H1 (cell line): ENCODE measurements at regions not wholly inside any gene's neighbourhood (a gene's known extent, or its start where the extent isn't known, plus 50 kb on each side); places are given as distances from the start of the nearest gene placed in this dataset.

ENCODE experiments used
- CTCF ChIA-PET: fragments of 300-600 bp; sonication (Branson Sonifier 250); formaldehyde crosslinking; loops from one replicate; lab custom pipeline; 2021; ENCODE audit not compliant: partially characterized antibody; lab: Charles Lee
- POLR2A ChIA-PET: fragments of 300-600 bp; sonication (Branson Sonifier 250); formaldehyde crosslinking; loops from one replicate; lab custom pipeline; 2021; ENCODE audit warnings: inconsistent platforms; ENCODE audit not compliant: partially characterized antibody; lab: Charles Lee
- DNase-seq, 2 experiments: peaks; one replicate each; pipeline versions ENCODE4 v3.0.0 to v3.0.0-alpha.2; 2010 to 2022; ENCODE audit warnings: low spot score in 2 of 2, low read depth in 1 of 2, mixed read lengths in 1 of 2
- FAIRE-seq: peaks from 2 replicates; lab custom pipeline; 2011; peaks lifted over from hg19 to GRCh38; lab: Jason Lieb, UNC
- H2AFZ ChIP-seq: 2 replicates; pipeline ENCODE4 v1.8.1; 2012; ENCODE audit warnings: low read length, inconsistent platforms
- H2AK5ac ChIP-seq: 2 replicates; pipeline ENCODE4 v1.6.1; 2013; ENCODE audit warnings: low read depth, low read length
- H2BK120ac ChIP-seq: replicated peaks from 2 replicates; pipeline ENCODE3; 2013; ENCODE audit warnings: low read depth, low read length, inconsistent platforms
- H2BK12ac ChIP-seq: 2 replicates; pipeline ENCODE4 v1.6.1; 2013; ENCODE audit warnings: low read depth, low read length
- H2BK15ac ChIP-seq: 2 replicates; pipeline ENCODE4 v1.6.1; 2013; ENCODE audit warnings: low read length
- H2BK20ac ChIP-seq: 2 replicates; pipeline ENCODE4 v1.6.1; 2013; ENCODE audit warnings: low read length
- H2BK5ac ChIP-seq: 2 replicates; pipeline ENCODE4 v1.6.1; 2013; ENCODE audit warnings: low read depth, low read length
- H3K14ac ChIP-seq: 2 replicates; pipeline ENCODE4 v1.6.1; 2013; ENCODE audit warnings: inconsistent platforms; ENCODE audit not compliant: insufficient read length
- H3K18ac ChIP-seq: 2 replicates; pipeline ENCODE4 v1.6.1; 2013; ENCODE audit warnings: low read length; ENCODE audit errors: extremely low read depth
- H3K23ac ChIP-seq: 2 replicates; pipeline ENCODE4 v1.6.1; 2013; ENCODE audit warnings: inconsistent platforms; ENCODE audit not compliant: insufficient read length
- H3K23me2 ChIP-seq: 2 replicates; pipeline ENCODE4 v1.6.1; 2013; ENCODE audit warnings: low read depth, low read length
- H3K27ac ChIP-seq: 2 replicates; pipeline ENCODE4 v1.6.1; 2011; ENCODE audit warnings: low read depth, low read length, inconsistent platforms
- H3K27me3 ChIP-seq, 4 experiments: replicated peaks in 1 of 4; 1 replicate in 1 of 4; 2 replicates in 3 of 4; pipeline versions ENCODE4 v1.6.1 to v1.8.1; 2011 to 2013; ENCODE audit warnings: low read length in 3 of 4, mild to moderate bottlenecking in 3 of 4, inconsistent platforms in 2 of 4, mixed read lengths in 2 of 4, moderate library complexity in 1 of 4; ENCODE audit not compliant: control insufficient read depth in 3 of 4, insufficient read depth in 3 of 4; ENCODE audit errors: extremely low read depth in 1 of 4
- H3K36me3 ChIP-seq, 4 experiments: 2 replicates each; pipeline versions ENCODE4 v1.6.1 to v1.8.1; 2011 to 2013; ENCODE audit warnings: mild to moderate bottlenecking in 4 of 4, low read length in 3 of 4, moderate library complexity in 2 of 4, control low read depth in 1 of 4, inconsistent platforms in 1 of 4; ENCODE audit not compliant: insufficient read depth in 4 of 4, control insufficient read depth in 2 of 4
- H3K4ac ChIP-seq: replicated peaks from 2 replicates; pipeline ENCODE3; 2013; ENCODE audit warnings: low read length, low read depth, mixed read lengths, inconsistent platforms; ENCODE audit not compliant: insufficient read length
- H3K4me1 ChIP-seq, 4 experiments: replicated peaks in 1 of 4; 1 replicate in 1 of 4; 2 replicates in 3 of 4; pipeline versions ENCODE4 v1.6.1 to v1.8.1; 2011 to 2013; ENCODE audit warnings: low read length in 3 of 4, inconsistent platforms in 2 of 4, mixed read lengths in 1 of 4; ENCODE audit not compliant: insufficient read depth in 4 of 4, control insufficient read depth in 3 of 4
- H3K4me2 ChIP-seq, 2 experiments: 2 replicates each; pipeline versions ENCODE4 v1.6.1 to v1.8.1; 2011 to 2013; ENCODE audit warnings: low read depth in 2 of 2, low read length in 2 of 2, control low read depth in 1 of 2, inconsistent platforms in 1 of 2, mild to moderate bottlenecking in 1 of 2; ENCODE audit not compliant: insufficient read depth in 1 of 2
- H3K4me3 ChIP-seq, 4 experiments: fragments of 200-600, 300-600 bp in 1 of 4; sonication (generic), shearing (Covaris generic), sonication (Bioruptor Twin) in 1 of 4; 2 replicates each; pipeline versions ENCODE4 v1.5.1 to v1.8.1; 2011 to 2016; ENCODE audit warnings: low read length in 4 of 4, low read depth in 3 of 4, control low read depth in 2 of 4, inconsistent platforms in 2 of 4, mild to moderate bottlenecking in 2 of 4, mixed read lengths in 1 of 4, moderate library complexity in 1 of 4; ENCODE audit not compliant: insufficient read depth in 2 of 4; ENCODE audit errors: extremely low read depth in 1 of 4
- H3K56ac ChIP-seq: replicated peaks from 2 replicates; pipeline ENCODE3; 2013; ENCODE audit warnings: low read depth, mild to moderate bottlenecking, mixed read lengths, low read length, inconsistent platforms; ENCODE audit not compliant: insufficient read length
- H3K79me1 ChIP-seq: 2 replicates; pipeline ENCODE4 v1.6.1; 2013; ENCODE audit warnings: low read depth, low read length, control low read depth
- H3K79me2 ChIP-seq, 2 experiments: 2 replicates each; pipeline versions ENCODE4 v1.6.1 to v1.8.1; 2012 to 2013; ENCODE audit warnings: low read length in 2 of 2, mild to moderate bottlenecking in 2 of 2, inconsistent platforms in 1 of 2; ENCODE audit not compliant: insufficient read depth in 2 of 2, control insufficient read depth in 1 of 2
- H3K9ac ChIP-seq, 4 experiments: replicated peaks in 1 of 4; 1 replicate in 1 of 4; 2 replicates in 3 of 4; pipeline versions ENCODE4 v1.6.1 to v1.8.1; 2011 to 2013; ENCODE audit warnings: low read depth in 3 of 4, low read length in 3 of 4, control low read depth in 2 of 4, mild to moderate bottlenecking in 2 of 4, moderate library complexity in 2 of 4, inconsistent platforms in 1 of 4; ENCODE audit errors: extremely low read depth in 1 of 4
- H3K9me3 ChIP-seq, 2 experiments: 2 replicates each; pipeline versions ENCODE4 v1.6.1 to v1.8.1; 2012 to 2013; ENCODE audit warnings: mild to moderate bottlenecking in 2 of 2, moderate library complexity in 2 of 2, control low read depth in 1 of 2, inconsistent platforms in 1 of 2, low read depth in 1 of 2, low read length in 1 of 2, mixed read lengths in 1 of 2; ENCODE audit not compliant: insufficient read depth in 2 of 2
- H4K20me1 ChIP-seq, 2 experiments: replicated peaks in 1 of 2; 2 replicates each; pipeline versions ENCODE3 to v1.8.1; 2011 to 2013; ENCODE audit warnings: inconsistent platforms in 2 of 2, low read length in 2 of 2, mild to moderate bottlenecking in 1 of 2; ENCODE audit not compliant: insufficient read depth in 2 of 2, control insufficient read depth in 1 of 2
- H4K5ac ChIP-seq: 2 replicates; pipeline ENCODE4 v1.6.1; 2013; ENCODE audit warnings: low read length, low read depth, mixed read lengths, inconsistent platforms; ENCODE audit not compliant: insufficient read length
- H4K8ac ChIP-seq: 2 replicates; pipeline ENCODE4 v1.8.0; 2013; ENCODE audit warnings: mild to moderate bottlenecking, moderate library complexity, low read length, inconsistent platforms; ENCODE audit not compliant: insufficient read depth; ENCODE audit errors: extremely low read depth
- H4K91ac ChIP-seq: replicated peaks from 2 replicates; pipeline ENCODE3; 2013; ENCODE audit warnings: low read length, mixed read lengths, inconsistent platforms; ENCODE audit not compliant: insufficient read length
- CTBP2 ChIP-seq: IDR thresholded peaks from 2 replicates; pipeline ENCODE4 v1.7.0; 2011; ENCODE audit warnings: borderline replicate concordance, mild to moderate bottlenecking, moderate library complexity, mixed read lengths, low read length; ENCODE audit not compliant: insufficient read depth, insufficient read length
- E2F6 ChIP-seq: IDR thresholded peaks from 2 replicates; pipeline ENCODE4 v1.6.1; 2012; ENCODE audit warnings: inconsistent platforms
- FOSL1 ChIP-seq: IDR thresholded peaks from 2 replicates; pipeline ENCODE4 v1.6.1; 2011; ENCODE audit warnings: mild to moderate bottlenecking, low read depth, low read length, moderate library complexity; ENCODE audit not compliant: insufficient read depth
- JUN ChIP-seq: IDR thresholded peaks from 2 replicates; pipeline ENCODE4 v1.6.1; 2011; ENCODE audit warnings: low read depth, mild to moderate bottlenecking, improper control_type of control experiment, low read length
- KDM4A ChIP-seq: IDR thresholded peaks from one replicate; pipeline ENCODE4 v1.7.1; 2012; ENCODE audit warnings: low read depth, mild to moderate bottlenecking, moderate library complexity, low read length, inconsistent platforms; ENCODE audit not compliant: severe bottlenecking
- PHF8 ChIP-seq: fragments of 200-600 bp; sonication (generic); conservative IDR thresholded peaks from 2 replicates; pipeline ENCODE4 v1.7.1; 2012; ENCODE audit warnings: low read depth, mild to moderate bottlenecking, inconsistent platforms, low read length, moderate library complexity
- POLR2A ChIP-seq, 2 experiments: IDR thresholded peaks; 1 replicate in 1 of 2; 2 replicates in 1 of 2; pipeline ENCODE4 v1.6.1; 2011; ENCODE audit warnings: low read depth in 2 of 2, low read length in 2 of 2, mild to moderate bottlenecking in 2 of 2; ENCODE audit errors: control extremely low read depth in 1 of 2
- RAD21 ChIP-seq, 2 experiments: IDR thresholded peaks in 1 of 2; conservative IDR thresholded peaks in 1 of 2; 2 replicates each; pipeline ENCODE4 v1.6.1; 2011; ENCODE audit warnings: low read depth in 2 of 2, low read length in 2 of 2, improper control_type of control experiment in 1 of 2, inconsistent platforms in 1 of 2, mild to moderate bottlenecking in 1 of 2, moderate library complexity in 1 of 2
- RNF2 ChIP-seq: fragments of 200-900, 300-1000 bp; sonication (generic); IDR thresholded peaks from 2 replicates; pipeline ENCODE4 v1.7.1; 2016; ENCODE audit warnings: borderline replicate concordance, low read depth, mild to moderate bottlenecking, antibody characterized with exemption, low read length; ENCODE audit not compliant: poor library complexity, severe bottlenecking; ENCODE audit errors: missing control alignments
- SIN3A ChIP-seq, 2 experiments: IDR thresholded peaks in 1 of 2; conservative IDR thresholded peaks in 1 of 2; 2 replicates each; pipeline ENCODE4 v1.6.1; 2011 to 2012; ENCODE audit warnings: low read length in 2 of 2, improper control_type of control experiment in 1 of 2, low read depth in 1 of 2, mild to moderate bottlenecking in 1 of 2
- USF2 ChIP-seq: IDR thresholded peaks from 2 replicates; pipeline ENCODE4 v1.6.1; 2011; ENCODE audit warnings: low read length, improper control_type of control experiment
- WGBS, 2 experiments: shearing (Covaris generic) in 1 of 2; methylation state at CpG; one replicate each; pipeline versions ENCODE4 v1.1.6 to v1.1.7; 2013 to 2015; ENCODE audit warnings: low lambda C conversion rate in 2 of 2, mixed read lengths in 2 of 2, inconsistent platforms in 1 of 2, low coverage in 1 of 2, missing lambda C conversion rate in 1 of 2; ENCODE audit not compliant: insufficient replicate concordance in 2 of 2, insufficient coverage in 1 of 2, insufficient read length in 1 of 2; ENCODE audit errors: extremely low coverage in 1 of 2, missing lambda C conversion rate in 1 of 2; 5-methylcytosine and 5-hydroxymethylcytosine counted together

DNA sequence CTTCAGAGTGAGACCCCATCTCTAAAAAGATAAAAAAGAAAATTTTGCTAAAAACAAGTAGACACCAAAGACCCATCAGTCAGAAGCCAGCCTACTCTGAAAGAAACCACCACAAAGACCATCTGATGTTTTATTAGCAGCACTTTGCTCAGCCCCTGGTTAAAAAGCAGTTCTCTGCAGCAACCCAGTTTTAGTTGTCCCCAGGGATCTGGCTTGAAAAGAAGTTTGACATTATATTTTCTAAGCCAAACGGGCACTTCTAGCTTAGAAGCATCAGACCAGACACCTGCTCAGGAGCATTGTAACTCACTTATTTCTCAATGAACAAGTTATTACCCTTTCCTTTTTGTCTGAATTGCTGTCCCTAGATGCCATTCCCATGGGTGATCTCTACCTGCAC is 164.2 kb upstream of the ETAA1 start:
- Histone ChIP-seq H4K20me1 (no peaks in the 10 kb centered on the region), H3K9ac (no peak overlapping the region), H3K4me2 (no peak overlapping the region), H2BK15ac (no peak overlapping the region), H4K5ac (no peak overlapping the region), H2BK5ac (no peak overlapping the region), H3K56ac (no peak overlapping the region), H4K91ac (no peak overlapping the region), H2BK120ac (no peak overlapping the region), H3K14ac (no peak overlapping the region), H3K18ac (no peak overlapping the region), H3K4me1 (no peaks in the 10 kb centered on the region), H3K79me2 (no peaks in the 10 kb centered on the region), H3K27ac (no peak overlapping the region), H2BK12ac (no peak overlapping the region), H2AFZ (no peak overlapping the region), H3K4ac (no peak overlapping the region), H4K8ac (no peak overlapping the region), H3K4me3 (no peak overlapping the region), H2BK20ac (no peak overlapping the region), H3K9me3 (no peaks in the 10 kb centered on the region), H2AK5ac (no peak overlapping the region), H3K36me3 (no peaks in the 10 kb centered on the region), H3K79me1 (no peaks in the 10 kb centered on the region), H3K27me3 (no peaks in the 10 kb centered on the region), H3K23ac (no peak overlapping the region), H3K23me2 (no peaks in the 10 kb centered on the region)
- WGBS, 2 experiments: 100% methylated on average over 1 of the region's 1 CpG; no CpG with 5 or more reads in 1 of the 2 experiments
- DNase-seq (no peak), FAIRE-seq (no peak)
- ChIA-PET CTCF (interaction anchor here (0.6 to 2.5 kb wide), 2 partner anchors 11 to 646 kb away, joined by 3 to 9 read pairs; no protein-coding TSS in a partner anchor), POLR2A (no interaction called here)
- TF ChIP-seq SIN3A (conservative IDR thresholded peaks at IDR 0.05 in 1 of 2, IDR thresholded peaks at IDR 0.05 in 1 of 2; ENCODE audit: low read depth in 1 of 2, low read length in 2 of 2): no peak
- TF ChIP-seq USF2: no peak
- no peak for TF ChIP-seq CTBP2
- no peak for TF ChIP-seq KDM4A
- TF ChIP-seq JUN: no peak
- TF ChIP-seq E2F6: no peak
- TF ChIP-seq RAD21 (IDR thresholded peaks at IDR 0.05 in 1 of 2, conservative IDR thresholded peaks at IDR 0.05 in 1 of 2; ENCODE audit: low read depth in 2 of 2, low read length in 2 of 2): no peak
- TF ChIP-seq PHF8: no peak
- no peak for TF ChIP-seq FOSL1
- TF ChIP-seq POLR2A (IDR thresholded peaks at IDR 0.05; ENCODE audit: control extremely low read depth in 1 of 2, low read depth in 2 of 2, low read length in 2 of 2): no peak
- no peak for TF ChIP-seq RNF2
